Breast epithelium (tissue), 3 donors: ENCODE measurements at regions not wholly inside any gene's neighbourhood (a gene's known extent, or its start where the extent isn't known, plus 50 kb on each side); places are given as distances from the start of the nearest gene placed in this dataset.

ENCODE experiments used
- CTCF ChIP-seq, 3 donors: fragments of 450-650 bp; IDR thresholded peaks; one replicate each; pipeline ENCODE4 v1.5.1; 2016 to 2017; ENCODE audit warnings: antibody characterized with exemption in 3 of 3, mild to moderate bottlenecking in 3 of 3, moderate library complexity in 3 of 3
- POLR2A ChIP-seq: fragments of 450-650 bp; IDR thresholded peaks from one replicate; pipeline ENCODE4 v1.6.1; 2016; ENCODE audit warnings: antibody characterized with exemption, mild to moderate bottlenecking, moderate library complexity

GRCh38 chr20:55579802-55580201 is 425.5 kb downstream of the CBLN4 start:
- TF ChIP-seq CTCF (IDR thresholded peaks at IDR 0.05) (no peak), POLR2A (no peak)
